Calu3 (cell line): ENCODE measurements at regions not wholly inside any gene's neighbourhood (a gene's known extent, or its start where the extent isn't known, plus 50 kb on each side); places are given as distances from the start of the nearest gene placed in this dataset.

Experiments used
- BruUV-seq: library from RNA; stranded (reverse); fragments of 400-500 nt; replicated peaks from 2 replicates; lab custom pipeline; 2021; lab: Mats Ljungman, UMichigan
- CTCF ChIA-PET: fragments of 300-600 bp; sonication (Branson Sonifier 250); formaldehyde crosslinking; loops from one replicate; lab custom pipeline; 2022; ENCODE audit warnings: antibody characterized with exemption; lab: Charles Lee
- DNase-seq: peaks from one replicate; pipeline ENCODE4 v3.0.0; 2022
- H3K27ac Mint-ChIP-seq: one replicate; pipeline ENCODE4 v1.8.0; 2022; ENCODE audit warnings: mixed read lengths; ENCODE audit not compliant: unreplicated experiment
- H3K27me3 Mint-ChIP-seq: one replicate; pipeline ENCODE4 v1.8.0; 2022; ENCODE audit warnings: mixed read lengths; ENCODE audit not compliant: unreplicated experiment
- H3K36me3 Mint-ChIP-seq: one replicate; pipeline ENCODE4 v1.8.0; 2022; ENCODE audit warnings: mild to moderate bottlenecking, moderate library complexity, mixed read lengths; ENCODE audit not compliant: insufficient read depth, unreplicated experiment
- H3K4me1 Mint-ChIP-seq: one replicate; pipeline ENCODE4 v1.8.0; 2022; ENCODE audit warnings: mild to moderate bottlenecking, low read depth, mixed read lengths; ENCODE audit not compliant: unreplicated experiment
- H3K4me3 Mint-ChIP-seq: one replicate; pipeline ENCODE4 v1.8.0; 2022; ENCODE audit warnings: mild to moderate bottlenecking, low read depth, moderate library complexity, mixed read lengths; ENCODE audit not compliant: unreplicated experiment
- H3K9me3 Mint-ChIP-seq: one replicate; pipeline ENCODE4 v1.8.0; 2022; ENCODE audit warnings: low read depth, mixed read lengths; ENCODE audit not compliant: unreplicated experiment
- CTCF ChIP-seq: fragments of 200-600 bp; IDR thresholded peaks from one replicate; pipeline ENCODE4 v1.8.0; 2022; ENCODE audit warnings: antibody characterized with exemption; ENCODE audit not compliant: unreplicated experiment
- intact Hi-C: fragments of 100-400 bp; cut with micrococcal nuclease; formaldehyde crosslinking; loops from one replicate; pipeline ENCODE4 v1.10.0; 2022; ENCODE audit not compliant: unreplicated experiment

DNA sequence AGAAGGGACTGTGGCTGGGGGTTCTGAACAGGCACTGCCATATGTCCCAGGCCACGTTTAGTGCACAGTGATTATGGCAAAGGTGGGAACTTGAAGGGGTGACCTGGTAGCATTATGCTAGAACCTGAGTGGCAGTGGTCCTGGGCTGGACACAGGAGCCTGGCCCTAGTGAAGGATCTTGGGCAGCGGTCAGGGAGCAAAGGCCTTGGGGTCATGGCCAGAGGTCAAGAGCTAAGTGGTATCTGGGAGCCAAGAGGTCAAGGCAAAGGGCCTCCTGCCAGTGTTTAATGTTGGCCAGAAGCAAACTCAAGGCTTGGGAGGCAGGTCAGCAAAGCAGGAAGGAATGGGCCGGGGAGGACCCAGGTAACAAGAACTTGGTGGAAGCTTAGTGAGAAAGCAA lies 254.5 kb downstream of the CDH26 start:
- intact Hi-C loops = no loop called here
- no TSS peak for BruUV-seq
- Mint-ChIP-seq H3K4me1 (no peaks in the 10 kb centered on the region), H3K27me3 (peaks cover 13% of the 10 kb centered on the region), H3K4me3 (no peak overlapping the region), H3K27ac (no peak overlapping the region), H3K36me3 (no peaks in the 10 kb centered on the region), H3K9me3 (no peaks in the 10 kb centered on the region)
- no peak for DNase-seq
- no peak for TF ChIP-seq CTCF
- CTCF ChIA-PET = no interaction called here

GRCh38 chr20:60213126-60213893 lies 255.1 kb downstream of the CDH26 start:
- no peaks in the 10 kb centered on the region for H3K9me3 Mint-ChIP-seq
- no peak for DNase-seq
- H3K4me3 Mint-ChIP-seq = no peak overlapping the region
- no peak for TF ChIP-seq CTCF
- H3K4me1 Mint-ChIP-seq = no peaks in the 10 kb centered on the region
- peaks cover 13% of the 10 kb centered on the region for H3K27me3 Mint-ChIP-seq
- intact Hi-C loops = no loop called here
- BruUV-seq = no TSS peak
- CTCF ChIA-PET = no interaction called here
- H3K27ac Mint-ChIP-seq = no peak overlapping the region
- no peaks in the 10 kb centered on the region for H3K36me3 Mint-ChIP-seq

DNA sequence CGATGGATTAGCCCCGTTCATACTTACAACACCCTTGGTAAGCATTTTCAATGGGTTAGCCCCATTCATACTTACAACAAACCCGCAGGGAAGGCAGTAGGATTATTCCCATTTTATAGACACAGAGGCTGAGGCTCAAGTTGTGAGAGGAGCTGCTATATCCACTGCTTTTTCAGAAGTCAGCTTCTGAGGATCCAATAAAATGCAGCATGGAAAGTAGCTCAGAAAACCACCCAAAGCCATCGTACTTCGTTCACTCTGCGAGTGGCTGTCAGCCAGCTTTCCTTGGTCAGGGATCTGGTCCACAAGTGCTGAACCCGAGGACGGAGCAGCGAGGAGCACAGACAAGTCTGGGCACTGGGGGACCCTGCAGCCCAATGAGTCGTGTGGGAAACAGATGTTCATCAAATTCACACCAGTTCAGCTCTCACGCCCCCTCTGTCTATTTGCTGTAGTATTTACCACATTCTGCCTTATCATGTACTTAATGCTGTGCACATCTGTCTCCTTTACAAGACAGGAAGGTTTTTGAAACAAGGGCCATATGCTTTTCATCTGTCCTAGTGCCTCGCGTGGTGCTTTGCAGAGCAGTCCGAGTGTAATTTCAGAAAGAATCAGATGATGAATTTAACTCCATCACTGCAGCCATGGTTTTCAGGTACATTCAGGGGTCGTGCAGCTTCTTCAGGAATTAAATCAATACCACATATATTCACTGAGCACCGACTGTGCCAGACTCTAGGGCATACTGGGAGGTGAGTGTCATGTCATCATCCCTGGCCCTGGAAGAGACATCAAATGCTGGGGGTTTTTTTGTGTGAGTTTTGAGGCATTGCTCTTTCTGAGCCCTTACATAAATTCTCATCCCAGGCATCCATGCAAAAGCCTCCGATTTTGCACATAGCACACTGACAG lies 256.9 kb downstream of the CDH26 start:
- no peak for DNase-seq
- H3K4me3 Mint-ChIP-seq = no peak overlapping the region
- H3K9me3 Mint-ChIP-seq = no peaks in the 10 kb centered on the region
- CTCF ChIA-PET = interaction anchor here (0.5 kb wide), 1 partner anchor 708 kb away, joined by 5 read pairs; no protein-coding TSS in a partner anchor
- H3K27me3 Mint-ChIP-seq = peaks cover under 1% of the 10 kb centered on the region
- H3K4me1 Mint-ChIP-seq = no peaks in the 10 kb centered on the region
- TF ChIP-seq CTCF = no peak
- no peaks in the 10 kb centered on the region for H3K36me3 Mint-ChIP-seq
- no TSS peak for BruUV-seq
- no peak overlapping the region for H3K27ac Mint-ChIP-seq
- intact Hi-C loops = no loop called here

DNA sequence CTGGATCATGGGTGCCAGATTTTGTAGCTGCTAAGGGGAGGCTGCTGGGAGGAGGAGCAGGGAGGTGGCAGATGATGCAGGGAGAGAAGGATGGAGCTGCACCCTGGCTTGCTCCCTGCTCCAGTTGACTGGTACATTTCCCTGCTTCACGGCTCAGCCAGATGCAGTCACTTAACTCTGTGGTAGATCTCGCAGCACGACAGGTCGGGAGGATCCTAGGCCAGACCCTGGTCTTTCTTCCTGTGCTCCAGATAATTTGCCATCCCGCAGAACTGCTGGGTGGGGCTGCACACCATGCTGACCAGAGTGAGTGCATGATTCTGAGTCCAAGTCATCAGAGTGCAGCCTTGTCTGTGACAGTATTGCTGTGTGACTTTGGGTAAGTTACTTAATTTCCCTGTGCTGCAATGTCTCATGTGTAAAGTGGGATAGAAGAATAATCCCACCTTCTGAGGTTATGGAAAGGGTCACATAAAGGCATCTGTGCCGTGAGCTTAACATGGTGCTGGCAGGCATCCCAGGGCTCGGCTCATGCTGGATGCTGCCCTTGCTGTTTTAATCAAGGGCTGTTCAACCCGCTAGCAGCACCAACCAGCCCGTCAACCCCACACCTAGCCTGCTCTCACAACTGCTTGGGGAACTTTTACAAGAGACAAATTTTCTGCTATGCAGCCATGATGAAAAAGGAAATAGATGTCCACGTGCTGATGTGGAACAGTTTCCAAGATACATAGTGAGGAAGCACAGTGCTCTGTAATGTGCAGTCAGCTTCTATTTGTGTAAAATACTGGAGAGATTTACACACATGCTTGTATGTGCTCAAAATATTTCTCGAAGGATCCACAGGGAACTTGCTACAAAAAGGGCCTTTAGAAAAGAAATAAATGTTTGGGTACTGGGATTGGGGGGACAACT lies 257.9 kb downstream of the CDH26 start:
- peaks cover 10% of the 10 kb centered on the region for H3K27me3 Mint-ChIP-seq
- no peaks in the 10 kb centered on the region for H3K36me3 Mint-ChIP-seq
- no TSS peak for BruUV-seq
- DNase-seq = no peak
- intact Hi-C loops = no loop called here
- CTCF ChIA-PET = interaction anchor here (0.6 kb wide), 1 partner anchor 1825 kb away, joined by 3 read pairs; no protein-coding TSS in a partner anchor
- H3K27ac Mint-ChIP-seq = no peak overlapping the region
- no peaks in the 10 kb centered on the region for H3K9me3 Mint-ChIP-seq
- no peak overlapping the region for H3K4me3 Mint-ChIP-seq
- no peaks in the 10 kb centered on the region for H3K4me1 Mint-ChIP-seq
- no peak for TF ChIP-seq CTCF
